Stimulated activated CD4-positive, alpha-beta T cell treated with anti-CD3 and anti-CD28 coated beads, Interleukin-4, amount 100 ng/mL, for 24 hours (primary cell): ENCODE measurements at regions not wholly inside any gene's neighbourhood (a gene's known extent, or its start where the extent isn't known, plus 50 kb on each side); places are given as distances from the start of the nearest gene placed in this dataset.

Experiments used
- DNase-seq: peaks from one replicate; pipeline ENCODE4 v3.0.0-alpha.2; 2020

DNA sequence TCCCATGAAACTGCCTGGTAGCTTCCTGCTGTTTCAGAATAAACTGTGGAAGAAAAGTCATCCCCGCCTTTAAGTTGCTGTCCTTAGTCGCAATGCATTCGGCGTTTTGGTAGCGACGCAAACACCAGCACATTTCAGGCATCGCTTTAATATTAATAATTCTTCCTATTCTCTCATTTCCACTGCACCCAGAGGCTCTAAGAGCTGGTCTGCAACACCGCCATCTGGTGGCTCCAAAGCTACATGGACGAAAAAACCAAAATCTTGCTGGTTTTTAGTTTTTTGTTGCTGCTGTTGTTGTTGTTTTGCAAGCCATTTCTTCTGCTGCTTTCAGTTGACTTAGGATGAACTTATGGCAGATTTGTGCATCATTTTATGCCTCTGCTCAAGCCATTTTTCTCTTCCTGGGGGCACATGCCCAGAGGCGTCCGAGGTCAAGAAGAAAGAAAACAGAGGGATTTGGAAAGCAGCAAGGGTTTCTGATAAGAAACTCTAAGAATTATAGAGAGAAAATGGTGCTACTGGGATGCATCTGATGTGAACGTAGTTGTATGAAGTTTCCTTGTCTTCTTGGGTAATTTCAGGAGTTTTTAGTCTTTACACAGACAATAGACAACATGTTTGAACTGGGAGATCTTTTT lies 345.4 kb upstream of the KIRREL3 start:
- DNase-seq, result peak; percentile 5

GRCh38 chr11:127340438-127340837 lies 339.9 kb upstream of the KIRREL3 start:
- DNase-seq, result no peak

- no peak for DNase-seq
Observed at GRCh38 chr11:127339376-127339775, 338.8 kb upstream of the KIRREL3 start.

- DNase-seq, result no peak
Observed at GRCh38 chr11:127338380-127339259, 338.1 kb upstream of the KIRREL3 start.

GRCh38 chr11:127334466-127334865 lies 333.9 kb upstream of the KIRREL3 start:
- no peak for DNase-seq

DNA sequence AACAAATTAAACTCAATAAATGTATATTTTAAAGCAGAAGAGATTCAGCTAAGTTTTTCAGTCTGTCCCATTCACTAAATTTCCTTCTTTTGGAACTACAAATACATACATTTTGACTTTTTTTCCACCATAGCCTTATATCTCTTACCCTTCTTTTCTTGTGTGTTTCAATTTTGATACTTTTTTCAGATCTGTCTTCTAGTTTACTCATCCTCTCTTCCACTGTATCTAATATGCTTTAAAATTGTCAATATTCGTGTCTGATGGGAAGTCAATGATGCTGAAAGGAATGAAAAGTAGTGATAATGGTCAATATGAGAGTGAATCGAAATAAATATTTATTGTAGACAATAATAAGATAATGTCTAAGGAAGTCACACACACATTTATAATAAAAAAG lies 332.3 kb upstream of the KIRREL3 start:
- DNase-seq, result no peak

DNA sequence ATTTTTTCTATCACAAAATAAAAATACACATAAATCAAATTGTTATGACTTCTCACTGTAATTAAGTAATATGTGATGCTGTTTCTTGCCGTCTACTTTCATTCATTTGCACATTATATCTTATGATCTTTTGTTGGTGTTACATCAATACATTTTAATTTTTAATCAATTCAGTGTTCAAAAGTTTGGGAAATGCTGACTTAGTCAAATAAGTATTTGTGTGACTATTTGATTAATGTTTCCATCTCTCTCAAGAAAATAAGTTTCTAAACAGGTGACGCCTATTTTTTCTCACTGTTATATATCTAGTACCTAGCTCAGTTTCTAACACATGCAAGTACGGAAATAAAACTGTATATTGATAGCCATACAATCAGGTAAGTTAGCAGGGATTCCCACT lies 329.5 kb upstream of the KIRREL3 start:
- no peak for DNase-seq

GRCh38 chr11:127308291-127308690 lies 307.7 kb upstream of the KIRREL3 start:
- DNase-seq, result no peak

DNA sequence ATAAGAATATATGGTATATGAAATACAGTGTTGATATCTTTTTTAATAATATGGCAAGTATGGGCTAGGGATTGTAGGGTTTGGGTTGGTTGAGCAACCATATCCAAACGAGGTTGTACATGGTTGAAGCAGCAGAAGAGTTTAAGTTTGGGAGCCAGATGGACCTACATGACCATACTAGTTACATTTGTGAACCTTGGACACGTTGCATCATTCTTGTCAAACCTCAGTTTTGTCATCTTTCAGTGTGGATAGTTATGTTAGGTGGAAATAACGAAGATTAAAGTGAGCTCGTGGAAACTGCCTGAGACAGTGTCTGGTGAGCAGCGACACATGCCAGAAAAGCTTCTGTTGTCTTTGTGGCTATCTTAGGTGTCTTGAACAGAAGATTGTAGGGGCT lies 307.1 kb upstream of the KIRREL3 start:
- DNase-seq, result no peak

DNA sequence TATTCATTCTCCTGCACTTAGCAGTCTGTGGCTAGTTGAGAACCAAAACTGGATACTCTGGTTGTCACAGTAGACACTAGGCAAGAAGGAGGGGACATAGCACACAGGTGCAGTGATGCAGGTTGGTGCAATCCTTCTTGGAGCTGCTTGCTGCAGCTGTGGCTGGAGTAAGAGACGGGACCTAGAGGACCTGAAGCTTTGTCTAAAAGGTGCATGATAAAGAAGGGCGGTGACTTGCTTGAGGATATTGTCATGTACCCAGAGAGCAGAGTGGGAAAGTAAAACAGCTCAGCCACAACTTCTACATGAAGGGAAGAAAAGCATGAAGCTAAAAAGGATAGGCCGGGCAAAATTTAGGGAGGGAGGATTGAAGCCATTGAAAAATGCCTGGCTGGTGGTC lies 304.1 kb upstream of the KIRREL3 start:
- DNase-seq, result no peak

DNA sequence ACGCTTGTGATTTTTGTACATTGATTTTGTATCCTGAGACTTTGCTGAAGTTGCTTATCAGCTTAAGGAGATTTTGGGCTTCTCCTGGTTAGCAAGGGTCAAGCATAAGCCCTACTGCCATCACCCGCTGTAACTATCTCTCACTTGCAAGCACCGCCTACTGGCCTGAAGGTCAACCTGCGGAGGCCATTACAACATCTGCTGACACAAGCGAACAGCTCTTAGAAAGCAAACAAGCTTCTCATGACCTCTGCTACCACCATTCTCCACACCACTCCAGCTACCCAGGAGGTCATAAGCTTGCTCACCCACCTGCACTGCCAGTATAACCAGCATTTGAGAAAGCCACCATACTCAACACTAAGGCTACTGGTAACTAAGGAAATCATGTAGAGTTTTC lies 288.4 kb upstream of the KIRREL3 start:
- DNase-seq, result no peak

GRCh38 chr11:127281534-127281933 lies 281.0 kb upstream of the KIRREL3 start:
- DNase-seq, result no peak

- DNase-seq, result no peak
Observed at GRCh38 chr11:127275774-127276173, 275.2 kb upstream of the KIRREL3 start.

GRCh38 chr11:127274328-127274676 lies 273.7 kb upstream of the KIRREL3 start:
- DNase-seq, result no peak

DNA sequence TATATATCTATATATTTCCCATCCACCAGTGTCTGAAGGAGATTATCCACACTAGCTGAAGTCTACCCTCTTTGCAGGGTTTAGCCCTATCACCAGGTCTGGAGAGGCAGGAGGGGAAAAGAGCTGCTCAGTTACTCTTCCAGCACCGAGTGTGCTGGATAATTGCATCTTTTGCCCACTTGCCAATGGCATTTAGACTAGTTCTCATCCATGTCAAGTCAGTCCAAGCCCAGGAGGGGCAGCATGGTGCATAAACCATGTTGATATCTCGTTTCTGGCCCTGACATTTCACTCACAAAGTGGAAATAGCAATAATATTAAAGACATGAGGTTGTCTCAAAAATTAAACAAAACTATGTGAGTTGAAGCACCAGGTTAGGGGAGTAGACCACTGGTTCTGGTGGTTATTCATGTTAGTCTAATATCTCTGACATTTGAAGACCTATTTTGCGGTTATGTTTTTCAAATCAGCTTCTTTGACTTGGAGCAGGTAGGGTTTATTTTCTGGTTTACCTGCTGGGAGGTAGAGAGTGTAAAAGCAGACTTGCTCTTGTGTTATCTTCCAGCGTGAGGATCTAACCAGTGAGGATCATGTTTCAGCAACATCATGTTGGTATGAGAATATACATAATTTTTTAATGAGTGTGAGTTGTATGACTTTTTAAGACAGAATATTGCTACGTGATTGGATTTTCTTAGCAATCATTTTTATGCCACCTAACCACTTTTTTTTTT lies 273.2 kb upstream of the KIRREL3 start:
- DNase-seq, result no peak

GRCh38 chr11:127270851-127271250 lies 270.3 kb upstream of the KIRREL3 start:
- no peak for DNase-seq

GRCh38 chr11:127269911-127270310 lies 269.3 kb upstream of the KIRREL3 start:
- no peak for DNase-seq

- no peak for DNase-seq
Observed at GRCh38 chr11:127268932-127269331, 268.4 kb upstream of the KIRREL3 start.

DNA sequence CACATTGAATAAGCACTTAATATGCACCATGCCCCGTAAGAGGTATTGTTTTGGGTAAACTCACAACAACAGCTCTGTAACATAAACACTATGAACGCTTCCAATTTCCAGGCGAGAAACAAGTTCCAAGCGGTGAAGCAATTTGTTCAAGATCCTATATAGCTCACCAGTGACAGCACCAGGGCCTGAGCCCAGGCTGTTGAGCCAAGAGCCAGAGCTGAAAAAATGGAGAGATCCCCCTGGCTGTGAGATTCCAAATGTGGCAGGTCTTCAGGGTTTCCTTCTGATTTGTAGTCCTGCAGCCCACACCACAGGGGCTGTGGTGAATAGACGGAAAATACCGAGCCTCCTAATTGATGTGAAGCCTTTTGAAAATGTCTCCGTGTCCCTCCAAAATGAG lies 268.0 kb upstream of the KIRREL3 start:
- no peak for DNase-seq

DNA sequence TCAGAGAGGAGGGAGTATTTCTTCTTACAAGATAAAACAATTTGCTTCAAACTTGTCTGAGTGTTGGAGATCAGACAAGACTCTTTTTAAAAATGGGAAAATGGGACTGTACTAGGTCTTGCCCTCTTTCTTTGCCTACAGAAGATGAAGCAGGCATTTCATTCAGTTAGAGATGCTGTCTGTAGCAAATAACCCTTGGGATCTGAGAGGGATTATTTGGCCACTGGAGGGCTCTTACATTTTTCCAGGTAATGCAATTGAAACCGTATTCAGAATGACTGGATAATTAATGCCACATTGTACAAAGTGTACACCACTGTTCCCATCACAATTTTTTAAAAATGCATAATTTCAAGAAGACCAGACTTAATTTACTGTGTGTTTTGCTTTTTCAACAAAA lies 258.5 kb upstream of the KIRREL3 start:
- DNase-seq, result no peak

GRCh38 chr11:127255209-127255608 lies 254.6 kb upstream of the KIRREL3 start:
- DNase-seq, result no peak

DNA sequence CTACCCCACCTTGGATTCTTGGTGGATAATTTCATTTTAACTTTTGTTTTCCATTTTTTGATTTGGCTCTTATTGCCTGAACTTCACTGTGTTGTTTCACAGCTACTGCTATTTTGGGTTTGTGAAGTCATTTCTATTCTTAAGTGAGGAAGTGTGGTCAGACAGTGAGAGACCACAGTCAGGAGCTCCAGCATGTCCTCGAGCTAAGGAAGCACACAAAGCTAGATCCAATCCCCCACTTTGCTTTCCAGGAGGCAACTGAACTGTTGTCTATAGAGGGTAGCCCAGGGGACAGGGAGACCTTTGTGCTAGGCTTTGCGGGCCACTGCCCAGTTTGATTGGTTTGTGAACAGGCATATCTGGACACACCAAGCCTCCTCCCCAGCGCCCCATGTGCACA lies 251.8 kb upstream of the KIRREL3 start:
- no peak for DNase-seq

DNA sequence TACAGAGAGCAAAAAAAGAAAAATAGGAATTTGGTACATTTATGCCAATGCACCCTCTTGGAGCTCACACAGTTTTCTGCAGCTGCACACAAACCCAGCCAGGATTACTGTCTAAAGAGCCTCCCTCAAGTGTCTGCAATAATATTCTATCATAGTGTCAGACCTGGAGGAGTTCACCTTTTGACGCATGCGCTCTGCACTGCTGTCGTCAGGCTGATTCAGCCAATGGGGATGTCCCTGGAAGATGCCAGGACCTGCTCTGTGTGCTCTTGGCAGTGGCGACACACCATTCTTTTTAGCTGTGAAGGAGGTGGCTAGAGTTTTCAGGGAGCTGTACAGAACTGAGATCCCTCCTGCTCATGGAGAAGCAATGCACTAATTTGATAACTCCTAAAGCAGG lies 249.0 kb upstream of the KIRREL3 start:
- no peak for DNase-seq

DNA sequence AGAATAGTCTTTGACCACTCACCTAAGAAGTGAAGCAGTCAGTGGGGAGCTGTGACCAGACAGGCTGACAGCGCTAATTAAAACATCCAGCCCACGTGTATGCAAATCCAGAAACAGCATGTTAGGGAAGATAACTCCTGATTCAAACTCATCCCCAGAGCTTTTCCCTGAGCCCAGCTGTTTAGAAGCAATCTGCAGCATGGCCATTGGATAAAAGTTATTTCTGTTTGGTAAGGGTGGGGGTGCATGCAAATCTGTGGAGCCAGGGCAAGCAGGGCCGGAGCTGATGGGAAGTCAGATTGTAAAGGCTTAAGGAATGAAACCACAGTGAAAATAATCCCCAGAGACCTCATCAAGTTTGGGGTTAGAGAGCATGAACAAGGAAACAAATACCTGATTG lies 247.9 kb upstream of the KIRREL3 start:
- DNase-seq, result no peak
